WI38 (cell line): ENCODE measurements at regions not wholly inside any gene's neighbourhood (a gene's known extent, or its start where the extent isn't known, plus 50 kb on each side); places are given as distances from the start of the nearest gene placed in this dataset.

Source experiments
- H3K4me3 ChIP-seq: 2 replicates; pipeline ENCODE4 v1.5.1; 2011; ENCODE audit warnings: low read depth, mild to moderate bottlenecking, control low read depth, low read length
- TF ChIP-seq, protein P1 (sequence below): IDR thresholded peaks from 2 replicates; pipeline ENCODE4 v1.5.1; 2012; ENCODE audit warnings: low read depth, mild to moderate bottlenecking, control low read depth, low read length

- no peak overlapping the region for H3K4me3 ChIP-seq
- TF ChIP-seq, protein P1, sequence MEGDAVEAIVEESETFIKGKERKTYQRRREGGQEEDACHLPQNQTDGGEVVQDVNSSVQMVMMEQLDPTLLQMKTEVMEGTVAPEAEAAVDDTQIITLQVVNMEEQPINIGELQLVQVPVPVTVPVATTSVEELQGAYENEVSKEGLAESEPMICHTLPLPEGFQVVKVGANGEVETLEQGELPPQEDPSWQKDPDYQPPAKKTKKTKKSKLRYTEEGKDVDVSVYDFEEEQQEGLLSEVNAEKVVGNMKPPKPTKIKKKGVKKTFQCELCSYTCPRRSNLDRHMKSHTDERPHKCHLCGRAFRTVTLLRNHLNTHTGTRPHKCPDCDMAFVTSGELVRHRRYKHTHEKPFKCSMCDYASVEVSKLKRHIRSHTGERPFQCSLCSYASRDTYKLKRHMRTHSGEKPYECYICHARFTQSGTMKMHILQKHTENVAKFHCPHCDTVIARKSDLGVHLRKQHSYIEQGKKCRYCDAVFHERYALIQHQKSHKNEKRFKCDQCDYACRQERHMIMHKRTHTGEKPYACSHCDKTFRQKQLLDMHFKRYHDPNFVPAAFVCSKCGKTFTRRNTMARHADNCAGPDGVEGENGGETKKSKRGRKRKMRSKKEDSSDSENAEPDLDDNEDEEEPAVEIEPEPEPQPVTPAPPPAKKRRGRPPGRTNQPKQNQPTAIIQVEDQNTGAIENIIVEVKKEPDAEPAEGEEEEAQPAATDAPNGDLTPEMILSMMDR, result no peak
Measured at GRCh38 chr13:105316731-105317130, 1218.7 kb downstream of the EFNB2 start.

- TF ChIP-seq, protein P1, result no peak
- no peak overlapping the region for H3K4me3 ChIP-seq
Measured at GRCh38 chr13:105312906-105313305, 1222.6 kb downstream of the EFNB2 start.

GRCh38 chr13:105311094-105311493 is 1224.4 kb downstream of the EFNB2 start:
- TF ChIP-seq, protein P1, result no peak
- no peak overlapping the region for H3K4me3 ChIP-seq

GRCh38 chr13:105307776-105308175 is 1227.7 kb downstream of the EFNB2 start:
- no peak overlapping the region for H3K4me3 ChIP-seq
- TF ChIP-seq, protein P1, result no peak

GRCh38 chr13:105297839-105298238 is 1237.6 kb downstream of the EFNB2 start:
- no peak overlapping the region for H3K4me3 ChIP-seq
- TF ChIP-seq, protein P1, result no peak

GRCh38 chr13:105291987-105292386 is 1243.5 kb downstream of the EFNB2 start:
- H3K4me3 ChIP-seq, result no peak overlapping the region
- TF ChIP-seq, protein P1, result no peak

DNA sequence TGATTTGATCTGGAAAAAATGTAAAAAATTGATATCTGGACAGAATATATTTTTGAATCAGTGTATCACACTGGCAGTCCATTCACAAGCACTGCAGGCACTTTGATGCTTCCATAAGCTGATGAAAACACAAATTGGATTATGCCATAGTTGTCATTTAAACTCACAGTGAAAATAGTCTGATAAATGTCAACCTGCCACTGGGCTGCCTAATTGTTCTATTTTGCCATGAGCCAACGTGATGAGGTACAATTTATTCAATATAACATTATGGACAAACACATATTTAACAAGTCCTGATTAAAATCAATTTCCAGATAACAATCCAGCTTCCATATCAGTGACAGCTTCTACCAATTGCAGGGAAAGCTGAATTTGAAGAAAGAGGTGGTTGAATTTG is 1244.9 kb downstream of the EFNB2 start:
- TF ChIP-seq, protein P1, result no peak
- no peak overlapping the region for H3K4me3 ChIP-seq
